Natural killer cell (primary cell): ENCODE measurements at regions not wholly inside any gene's neighbourhood (a gene's known extent, or its start where the extent isn't known, plus 50 kb on each side); places are given as distances from the start of the nearest gene placed in this dataset.

Experiments used
- ATAC-seq, 3 donors: fragments of 150-1000 bp in 2 of 3; fragments of 200-7000 bp in 1 of 3; cut with Tn5 transposase; 1 replicate in 1 of 3; 2 replicates in 2 of 3; pipeline ENCODE4 v1.10.0; 2021; ENCODE audit warnings: mild to moderate bottlenecking in 2 of 3, moderate library complexity in 2 of 3
- DNase-seq, 2 donors: peaks; one replicate each; pipeline versions ENCODE4 v3.0.0 to v3.0.0-alpha.2; 2013 to 2021; ENCODE audit warnings: mixed read lengths in 1 of 2
- H3K27ac ChIP-seq: one replicate; pipeline ENCODE4 v1.5.1; 2013; ENCODE audit warnings: mild to moderate bottlenecking, low read length
- H3K27me3 ChIP-seq: one replicate; pipeline ENCODE4 v1.6.1; 2013; ENCODE audit warnings: low read length; ENCODE audit not compliant: control insufficient read depth, insufficient read depth
- H3K36me3 ChIP-seq: one replicate; pipeline ENCODE4 v1.6.1; 2013; ENCODE audit warnings: low read length; ENCODE audit not compliant: control insufficient read depth, insufficient read depth
- H3K4me1 ChIP-seq: one replicate; pipeline ENCODE4 v1.6.1; 2013; ENCODE audit warnings: low read length; ENCODE audit not compliant: control insufficient read depth, insufficient read depth
- H3K4me3 ChIP-seq: one replicate; pipeline ENCODE4 v1.5.1; 2013; ENCODE audit warnings: low read length
- H3K9me3 ChIP-seq: one replicate; pipeline ENCODE4 v1.6.1; 2013; ENCODE audit warnings: low read length; ENCODE audit not compliant: control insufficient read depth, insufficient read depth
- H3K27ac Mint-ChIP-seq, 2 donors: one replicate each; pipeline ENCODE4 v1.8.0; 2022; ENCODE audit warnings: mild to moderate bottlenecking in 2 of 2, mixed read lengths in 2 of 2, moderate library complexity in 1 of 2
- H3K27me3 Mint-ChIP-seq, 2 donors: one replicate each; pipeline ENCODE4 v1.8.0; 2022; ENCODE audit warnings: low read depth in 2 of 2, mixed read lengths in 2 of 2
- H3K36me3 Mint-ChIP-seq: one replicate; pipeline ENCODE4 v1.8.0; 2022; ENCODE audit warnings: mixed read lengths
- H3K4me1 Mint-ChIP-seq, 2 donors: one replicate each; pipeline ENCODE4 v1.8.0; 2022; ENCODE audit warnings: mixed read lengths in 2 of 2
- H3K4me3 Mint-ChIP-seq: one replicate; pipeline ENCODE4 v1.8.0; 2022; ENCODE audit warnings: mild to moderate bottlenecking, moderate library complexity, mixed read lengths
- H3K9me3 Mint-ChIP-seq, 2 donors: one replicate each; pipeline ENCODE4 v1.8.0; 2022; ENCODE audit warnings: mixed read lengths in 2 of 2
- CTCF ChIP-seq: fragments of 200-600 bp; IDR thresholded peaks from one replicate; pipeline ENCODE4 v1.8.0; 2022; ENCODE audit warnings: antibody characterized with exemption
- WGBS: methylation state at CpG from one replicate; pipeline ENCODE4 v1.1.7; 2013; ENCODE audit warnings: missing lambda C conversion rate; ENCODE audit not compliant: insufficient coverage; 5-methylcytosine and 5-hydroxymethylcytosine counted together
- intact Hi-C: fragments of 100-400 bp; cut with micrococcal nuclease; formaldehyde crosslinking; loops from one replicate; pipeline ENCODE4 v1.14.2; 2022

- ATAC-seq (no peak), DNase-seq (no peak)
- intact Hi-C loops = no loop called here
- no peak for TF ChIP-seq CTCF
- H3K36me3 ChIP-seq = no peaks in the 10 kb centered on the region
- peaks cover 7 to 17% of the 10 kb centered on the region in 2 donors for H3K9me3 Mint-ChIP-seq
- H3K4me1 Mint-ChIP-seq = no peaks in the 10 kb centered on the region
- whole genome bisulfite sequencing = 97% methylated on average over 2 of the region's 2 CpGs
- no peaks in the 10 kb centered on the region for H3K9me3 ChIP-seq
- no peak overlapping the region for H3K4me3 Mint-ChIP-seq
- no peak overlapping the region for H3K4me3 ChIP-seq
- no peaks in the 10 kb centered on the region for H3K27me3 Mint-ChIP-seq
- no peaks in the 10 kb centered on the region for H3K4me1 ChIP-seq
- peaks cover 25% of the 10 kb centered on the region for H3K36me3 Mint-ChIP-seq
- no peak overlapping the region for H3K27ac Mint-ChIP-seq
- H3K27ac ChIP-seq = no peak overlapping the region
- H3K27me3 ChIP-seq = no peaks in the 10 kb centered on the region
Measured at GRCh38 chr6:114650891-114651290, 308.1 kb upstream of the HS3ST5 start.

GRCh38 chr6:114649298-114649697 is 306.5 kb upstream of the HS3ST5 start:
- H3K27ac Mint-ChIP-seq = no peak overlapping the region
- no peaks in the 10 kb centered on the region for H3K27me3 Mint-ChIP-seq
- no peak overlapping the region for H3K4me3 Mint-ChIP-seq
- no peak for ATAC-seq
- H3K4me1 Mint-ChIP-seq = no peaks in the 10 kb centered on the region
- Histone ChIP-seq H3K4me1 (no peaks in the 10 kb centered on the region), H3K27ac (no peak overlapping the region), H3K4me3 (no peak overlapping the region), H3K9me3 (no peaks in the 10 kb centered on the region), H3K36me3 (no peaks in the 10 kb centered on the region), H3K27me3 (no peaks in the 10 kb centered on the region)
- peaks cover 25% of the 10 kb centered on the region for H3K36me3 Mint-ChIP-seq
- no peak for TF ChIP-seq CTCF
- no peak for DNase-seq
- H3K9me3 Mint-ChIP-seq = peaks cover 7 to 17% of the 10 kb centered on the region in 2 donors
- intact Hi-C loops = no loop called here
- WGBS = 73% methylated on average over 2 of the region's 2 CpGs

GRCh38 chr6:114648847-114649246 is 306.0 kb upstream of the HS3ST5 start:
- no peaks in the 10 kb centered on the region for H3K4me1 ChIP-seq
- H3K27me3 ChIP-seq = no peaks in the 10 kb centered on the region
- no peak overlapping the region for H3K4me3 ChIP-seq
- H3K4me3 Mint-ChIP-seq = no peak overlapping the region
- H3K27ac ChIP-seq = no peak overlapping the region
- no peaks in the 10 kb centered on the region for H3K36me3 ChIP-seq
- H3K27me3 Mint-ChIP-seq = no peaks in the 10 kb centered on the region
- DNase-seq (no peak), ATAC-seq (no peak)
- intact Hi-C loops = no loop called here
- H3K9me3 ChIP-seq = no peaks in the 10 kb centered on the region
- no peak for TF ChIP-seq CTCF
- H3K4me1 Mint-ChIP-seq = no peaks in the 10 kb centered on the region
- peaks cover 25% of the 10 kb centered on the region for H3K36me3 Mint-ChIP-seq
- WGBS = 74% methylated on average over 2 of the region's 2 CpGs
- H3K27ac Mint-ChIP-seq = no peak overlapping the region
- peaks cover 9 to 17% of the 10 kb centered on the region in 2 donors for H3K9me3 Mint-ChIP-seq

- Histone ChIP-seq H3K9me3 (peaks cover 7% of the 10 kb centered on the region), H3K27ac (no peak overlapping the region), H3K4me3 (no peak overlapping the region), H3K27me3 (no peaks in the 10 kb centered on the region), H3K4me1 (no peaks in the 10 kb centered on the region), H3K36me3 (no peaks in the 10 kb centered on the region)
- peaks cover 9 to 13% of the 10 kb centered on the region in 2 donors for H3K9me3 Mint-ChIP-seq
- H3K4me1 Mint-ChIP-seq = no peaks in the 10 kb centered on the region
- H3K4me3 Mint-ChIP-seq = no peak overlapping the region
- ATAC-seq = no peak
- DNase-seq = no peak
- TF ChIP-seq CTCF = no peak
- intact Hi-C loops = no loop called here
- H3K36me3 Mint-ChIP-seq = peaks cover 11% of the 10 kb centered on the region
- H3K27ac Mint-ChIP-seq = no peak overlapping the region
- no peaks in the 10 kb centered on the region for H3K27me3 Mint-ChIP-seq
- WGBS = 51% methylated on average over 4 of the region's 4 CpGs
Measured at GRCh38 chr6:114638341-114638740, 295.5 kb upstream of the HS3ST5 start.
